A549 (cell line): ENCODE measurements at regions not wholly inside any gene's neighbourhood (a gene's known extent, or its start where the extent isn't known, plus 50 kb on each side); places are given as distances from the start of the nearest gene placed in this dataset.
"Not testable (repeated sequence)": the region's sequence is repeated elsewhere in the genome, so short reads cannot be mapped to it uniquely, and the experiment has no call there.

Experiments used
- ATAC-seq, 2 experiments: fragments of 200-7000 bp in 1 of 2; fragments of >200 bp in 1 of 2; cut with Nextera tagmentation in 1 of 2; cut with Tn5 transposase in 1 of 2; 3 replicates each; pipeline versions ENCODE4 v1.8.0 to v1.9.1; 2018 to 2020; ENCODE audit warnings: mild to moderate bottlenecking in 1 of 2, moderate library complexity in 1 of 2
- CTCF ChIA-PET: fragments of 300-600 bp; sonication (Branson Sonifier 250); formaldehyde crosslinking; extraction: SDS; loops from one replicate; lab custom pipeline; 2021; ENCODE audit warnings: antibody characterized with exemption, inconsistent platforms; lab: Yijun Ruan, JAX
- POLR2A ChIA-PET: fragments of 350-600 bp; formaldehyde crosslinking; extraction: SDS; loops from one replicate; lab custom pipeline; 2021; ENCODE audit warnings: antibody characterized with exemption, inconsistent platforms; lab: Yijun Ruan, JAX
- DNase-seq, 2 experiments: peaks; one replicate each; pipeline versions ENCODE4 v3.0.0 to v3.0.0-alpha.2; 2011 to 2016; ENCODE audit warnings: low read depth in 1 of 2, low spot score in 1 of 2
- FAIRE-seq: peaks from 2 replicates; lab custom pipeline; 2011; peaks lifted over from hg19 to GRCh38; lab: Jason Lieb, UNC
- H3K27ac ChIP-seq, 2 experiments: fragments of >200 bp; sonication (Bioruptor Twin); formaldehyde crosslinking; 3 replicates each; pipeline ENCODE4 v1.5.1; 2016 to 2017
- H3K4me1 ChIP-seq: fragments of >200 bp; sonication (Bioruptor Twin); formaldehyde crosslinking; 3 replicates; pipeline ENCODE4 v1.6.1; 2016
- H3K4me2 ChIP-seq: fragments of >200 bp; sonication (Bioruptor Twin); formaldehyde crosslinking; 3 replicates; pipeline ENCODE4 v1.6.1; 2016
- H3K4me3 ChIP-seq: fragments of >200 bp; sonication (Bioruptor Twin); formaldehyde crosslinking; 3 replicates; pipeline ENCODE4 v1.5.1; 2016
- H3K9me3 ChIP-seq: fragments of >200 bp; sonication (Bioruptor Twin); formaldehyde crosslinking; 3 replicates; pipeline ENCODE4 v1.6.1; 2016
- BCL3 ChIP-seq: fragments of >200 bp; sonication (Bioruptor Twin); formaldehyde crosslinking; IDR thresholded peaks from 3 replicates; pipeline ENCODE4 v1.6.1; 2016
- BHLHE40 ChIP-seq: IDR thresholded peaks from 2 replicates; pipeline ENCODE4 v1.6.1; 2012; ENCODE audit warnings: low read depth, low read length, inconsistent platforms
- CBX2 ChIP-seq: fragments of 200-600 bp; sonication (generic); IDR thresholded peaks from 2 replicates; pipeline ENCODE4 v1.6.1; 2016; ENCODE audit warnings: low read depth, mild to moderate bottlenecking, borderline replicate concordance
- CBX8 ChIP-seq: fragments of 200-600 bp; sonication (generic); IDR thresholded peaks from 2 replicates; pipeline ENCODE4 v1.6.1; 2016
- CHD2 ChIP-seq: fragments of 150-350 bp; IDR thresholded peaks from 2 replicates; pipeline ENCODE4 v1.6.1; 2014; ENCODE audit warnings: low read length; ENCODE audit not compliant: partially characterized antibody
- EHF ChIP-seq: fragments of 250-450 bp; sonication (Bioruptor Pico); IDR thresholded peaks from 2 replicates; pipeline ENCODE4 v1.5.0; 2020; ENCODE audit warnings: mild to moderate bottlenecking
- GATA3 ChIP-seq: IDR thresholded peaks from 2 replicates; pipeline ENCODE4 v1.6.1; 2012; ENCODE audit warnings: borderline replicate concordance
- HEYL ChIP-seq: fragments of 250-450 bp; sonication (Bioruptor Pico); IDR thresholded peaks from 2 replicates; pipeline ENCODE4 v1.8.0; 2021; ENCODE audit warnings: mild to moderate bottlenecking, moderate library complexity
- HMGXB4 ChIP-seq: fragments of 250-450 bp; sonication (Bioruptor Pico); IDR thresholded peaks from 2 replicates; pipeline ENCODE4 v1.5.0; 2021; ENCODE audit warnings: mild to moderate bottlenecking, moderate library complexity, borderline replicate concordance
- HOXB5 ChIP-seq: fragments of 250-450 bp; sonication (Bioruptor Pico); IDR thresholded peaks from 2 replicates; pipeline ENCODE4 v1.5.0; 2020; ENCODE audit warnings: mild to moderate bottlenecking, moderate library complexity
- MAX ChIP-seq: IDR thresholded peaks from 2 replicates; pipeline ENCODE4 v1.6.1; 2012
- MYC ChIP-seq: IDR thresholded peaks from 2 replicates; pipeline ENCODE4 v1.6.1; 2012; ENCODE audit warnings: mild to moderate bottlenecking, inconsistent platforms, low read length, improper control_type of control experiment, borderline replicate concordance
- PHF8 ChIP-seq: fragments of 200-600 bp; sonication (generic); IDR thresholded peaks from 2 replicates; pipeline ENCODE4 v1.6.1; 2016; ENCODE audit warnings: low read depth, mild to moderate bottlenecking, antibody characterized with exemption, moderate library complexity, borderline replicate concordance
- POLR2A ChIP-seq: IDR thresholded peaks from 2 replicates; pipeline ENCODE4 v1.6.1; 2012; ENCODE audit warnings: mild to moderate bottlenecking, low read length
- RAD21 ChIP-seq, 2 experiments: fragments of >200 bp in 1 of 2; sonication (Bioruptor Twin) in 1 of 2; formaldehyde crosslinking in 1 of 2; IDR thresholded peaks in 1 of 2; conservative IDR thresholded peaks in 1 of 2; 2 replicates in 1 of 2; 3 replicates in 1 of 2; pipeline ENCODE4 v1.6.1; 2012 to 2018; ENCODE audit warnings: inconsistent platforms in 1 of 2
- REST ChIP-seq: fragments of 200-600 bp; sonication (generic); IDR thresholded peaks from 2 replicates; pipeline ENCODE4 v1.6.1; 2016; ENCODE audit warnings: antibody characterized with exemption, mild to moderate bottlenecking, moderate library complexity
- SMC3 ChIP-seq: fragments of >200 bp; sonication (Bioruptor Twin); formaldehyde crosslinking; IDR thresholded peaks from 3 replicates; pipeline ENCODE4 v1.6.1; 2018; ENCODE audit warnings: inconsistent platforms
- TP53 ChIP-seq: fragments of 250-450 bp; sonication (Bioruptor Pico); IDR thresholded peaks from 2 replicates; pipeline ENCODE4 v1.5.0; 2021; ENCODE audit warnings: mild to moderate bottlenecking, moderate library complexity
- ZNF302 ChIP-seq: fragments of 250-450 bp; sonication (Bioruptor Pico); IDR thresholded peaks from 2 replicates; pipeline ENCODE4 v1.9.0; 2021; ENCODE audit warnings: inconsistent platforms, mild to moderate bottlenecking, moderate library complexity
- WGBS: methylation state at CpG from one replicate; pipeline ENCODE4 v1.1.6; 2017; ENCODE audit errors: missing lambda C conversion rate; 5-methylcytosine and 5-hydroxymethylcytosine counted together

- Histone ChIP-seq H3K9me3 (no peaks in the 10 kb centered on the region), H3K4me1 (no peaks in the 10 kb centered on the region), H3K4me2 (no peak overlapping the region), H3K27ac (no peak overlapping the region), H3K4me3 (no peak overlapping the region)
- POLR2A ChIA-PET = no interaction called here
- CTCF ChIA-PET = interaction anchor here (0.6 to 1.6 kb wide), 3 partner anchors 10 to 1391 kb away, joined by 3 to 7 read pairs (median 5); no protein-coding TSS in a partner anchor
- 34% methylated on average over 3 of the region's 3 CpGs for WGBS
- ATAC-seq (no peak), FAIRE-seq (no peak)
- TF ChIP-seq BHLHE40 (no peak), BCL3 (no peak), CBX2 (no peak), HEYL (CRISPR knock-in tag) (no peak), HMGXB4 (no peak), ZNF302 (CRISPR knock-in tag) (no peak)
- TF ChIP-seq, all 56 proteins: peak for 0
- DNase-seq = no peak
Observed at GRCh38 chr5:15103864-15104263, 232.3 kb upstream of the ANKH start.

GRCh38 chr5:15103130-15103529 is 231.6 kb upstream of the ANKH start:
- DNase-seq (no peak), ATAC-seq (no peak), FAIRE-seq (no peak)
- WGBS = 2% methylated on average over 5 of the region's 5 CpGs
- no peak overlapping the region for H3K27ac ChIP-seq
- no peaks in the 10 kb centered on the region for H3K9me3 ChIP-seq
- TF ChIP-seq MAX = no peak
- TF ChIP-seq HOXB5 (CRISPR knock-in tag) = no peak
- TF ChIP-seq POLR2A = no peak
- no peak for TF ChIP-seq ZNF302 (CRISPR knock-in tag)
- H3K4me3 ChIP-seq = no peak overlapping the region
- ChIA-PET POLR2A (no interaction called here), CTCF (interaction anchor here (1.0 to 2.1 kb wide), 2 partner anchors 9 to 892 kb away, joined by 3 to 5 read pairs; no protein-coding TSS in a partner anchor)
- H3K4me1 ChIP-seq = no peaks in the 10 kb centered on the region
- H3K4me2 ChIP-seq = no peak overlapping the region

- no peaks in the 10 kb centered on the region for H3K4me1 ChIP-seq
- DNase-seq (no peak), ATAC-seq (no peak), FAIRE-seq (no peak)
- CTCF ChIA-PET = no interaction called here
- no peak overlapping the region for H3K4me3 ChIP-seq
- TF ChIP-seq CHD2 (no peak), MAX (no peak)
- H3K27ac ChIP-seq = no peak overlapping the region
- POLR2A ChIA-PET = no interaction called here
- H3K9me3 ChIP-seq = no peaks in the 10 kb centered on the region
- no peak overlapping the region for H3K4me2 ChIP-seq
Observed at GRCh38 chr5:15097552-15097951, 226.0 kb upstream of the ANKH start.

- WGBS = 40% methylated on average over 19 of the region's 22 CpGs
- ATAC-seq, H3K27ac ChIP-seq, POLR2A ChIA-PET, DNase-seq, H3K4me1 ChIP-seq, FAIRE-seq, H3K4me3 ChIP-seq, H3K4me2 ChIP-seq, H3K9me3 ChIP-seq: not testable (repeated sequence)
- CTCF ChIA-PET = interaction anchor here (1.1 kb wide), 1 partner anchor 9 kb away, joined by 3 read pairs; no protein-coding TSS in a partner anchor
Observed at GRCh38 chr5:15096686-15097085, 225.1 kb upstream of the ANKH start.

- POLR2A ChIA-PET = no interaction called here
- ATAC-seq = no peak
- WGBS = 35% methylated on average over 7 of the region's 7 CpGs
- Histone ChIP-seq H3K9me3 (no peaks in the 10 kb centered on the region), H3K27ac (no peak overlapping the region), H3K4me3 (no peak overlapping the region), H3K4me1 (no peaks in the 10 kb centered on the region), H3K4me2 (no peak overlapping the region)
- DNase-seq = no peak
- no peak for FAIRE-seq
- CTCF ChIA-PET = interaction anchor here (0.8 kb wide), 1 partner anchor 12 kb away, joined by 5 read pairs; no protein-coding TSS in a partner anchor
- TF ChIP-seq TP53 (CRISPR knock-in tag) (no peak), BHLHE40 (no peak), PHF8 (no peak), MYC (no peak), RAD21 (conservative IDR thresholded peaks at IDR 0.05 in 1 of 2, IDR thresholded peaks at IDR 0.05 in 1 of 2) (no peak), CBX8 (no peak), REST (no peak), SMC3 (no peak), EHF (CRISPR knock-in tag) (no peak), GATA3 (no peak)
Observed at GRCh38 chr5:15092801-15093200, 221.2 kb upstream of the ANKH start.
